H1 (cell line): ENCODE measurements at regions not wholly inside any gene's neighbourhood (a gene's known extent, or its start where the extent isn't known, plus 50 kb on each side); places are given as distances from the start of the nearest gene placed in this dataset.

Experiments used
- BRCA1 ChIP-seq: IDR thresholded peaks from 2 replicates; pipeline ENCODE4 v1.6.1; 2012; ENCODE audit warnings: low read depth, low read length, improper control_type of control experiment
- EP300 ChIP-seq, 2 experiments: IDR thresholded peaks; 1 replicate in 1 of 2; 2 replicates in 1 of 2; pipeline ENCODE4 v1.6.1; 2011 to 2012; ENCODE audit warnings: low read depth in 2 of 2, low read length in 2 of 2, mild to moderate bottlenecking in 2 of 2, borderline replicate concordance in 1 of 2, inconsistent platforms in 1 of 2, moderate library complexity in 1 of 2
- GABPA ChIP-seq: IDR thresholded peaks from 2 replicates; pipeline ENCODE4 v1.6.1; 2011; ENCODE audit warnings: mild to moderate bottlenecking, low read length, moderate library complexity, borderline replicate concordance; ENCODE audit not compliant: insufficient read depth
- JUND ChIP-seq: IDR thresholded peaks from 2 replicates; pipeline ENCODE4 v1.6.1; 2011; ENCODE audit warnings: mild to moderate bottlenecking, improper control_type of control experiment, low read length
- POLR2AphosphoS5 ChIP-seq: IDR thresholded peaks from 2 replicates; pipeline ENCODE4 v1.6.1; 2011; ENCODE audit warnings: low read depth, low read length

DNA sequence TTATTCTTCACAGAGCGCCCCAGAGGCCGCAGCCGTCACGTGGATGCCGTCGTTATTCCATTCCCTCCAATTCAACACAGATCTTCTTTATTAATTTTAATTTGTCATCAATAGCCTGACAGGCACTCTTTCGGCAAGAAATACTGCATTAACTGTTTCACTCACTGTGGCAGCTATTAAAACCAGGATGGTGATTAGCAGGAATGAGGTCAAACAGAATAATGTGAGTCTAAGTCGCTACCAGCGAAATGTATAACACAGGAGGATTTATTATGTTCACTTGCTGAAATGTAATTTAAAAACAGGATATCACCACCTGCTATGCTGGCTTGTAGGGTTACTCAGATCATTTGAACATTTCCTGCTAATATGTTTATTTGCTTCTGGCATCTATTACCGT is 74.2 kb upstream of the MGMT start:
- TF ChIP-seq EP300 (IDR thresholded peaks at IDR 0.05; ENCODE audit: borderline replicate concordance in 1 of 2, low read depth in 2 of 2, low read length in 2 of 2) = no peak
- TF ChIP-seq GABPA = no peak
- no peak for TF ChIP-seq POLR2AphosphoS5
- TF ChIP-seq BRCA1 = no peak
- no peak for TF ChIP-seq JUND
